Hippocampal formation (tissue), 2 donors: ENCODE measurements at regions not wholly inside any gene's neighbourhood (a gene's known extent, or its start where the extent isn't known, plus 50 kb on each side); places are given as distances from the start of the nearest gene placed in this dataset.
A peak's percentile ranks its signal among the peaks of the same experiment; 100 is the strongest.

Source experiments
- DNase-seq, 2 donors: peaks; one replicate each; lab custom pipeline; 2025; lab: John Stamatoyannopoulos, UW

DNA sequence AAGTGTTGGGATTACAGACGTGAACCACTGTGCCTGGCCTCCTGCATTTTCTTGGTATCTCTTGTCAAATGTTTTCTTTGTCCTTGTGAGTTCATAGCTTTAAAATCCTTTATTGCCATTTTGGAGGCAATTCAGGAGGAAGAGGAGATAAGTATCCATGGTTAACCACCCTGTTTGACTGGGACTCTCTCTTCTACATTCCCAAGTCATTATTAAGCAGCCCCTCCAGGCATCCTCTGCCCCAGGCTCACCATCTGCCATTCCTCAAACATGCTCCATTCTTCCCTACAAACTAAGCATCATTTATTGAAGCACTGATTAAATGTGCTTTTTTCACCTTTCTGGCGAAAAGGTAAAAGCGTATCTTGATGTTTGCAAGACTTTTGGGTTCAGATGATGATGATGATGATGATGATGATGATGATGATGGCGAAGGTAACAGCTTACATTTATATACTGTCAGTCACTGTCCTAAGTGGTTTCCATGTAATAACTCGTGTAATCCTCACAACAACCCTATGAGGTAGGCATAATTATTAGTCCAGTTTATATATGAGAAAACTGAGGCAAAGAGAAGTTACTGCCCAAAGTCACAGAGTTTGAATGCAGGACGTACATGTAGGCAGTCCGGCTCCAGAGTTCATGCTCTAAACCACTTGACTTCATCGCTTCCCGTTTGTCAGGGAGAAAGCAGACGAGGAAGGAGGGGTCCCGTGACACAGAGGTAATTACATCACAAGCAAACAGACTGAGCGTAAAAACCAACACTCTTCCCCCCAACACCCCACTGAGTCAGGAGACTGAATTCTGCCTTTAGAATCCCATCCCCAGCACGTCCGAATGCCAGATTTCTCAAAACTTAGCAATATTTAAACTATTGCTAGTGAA lies 69.7 kb upstream of the ACKR3 start:
- DNase-seq = no peak

DNA sequence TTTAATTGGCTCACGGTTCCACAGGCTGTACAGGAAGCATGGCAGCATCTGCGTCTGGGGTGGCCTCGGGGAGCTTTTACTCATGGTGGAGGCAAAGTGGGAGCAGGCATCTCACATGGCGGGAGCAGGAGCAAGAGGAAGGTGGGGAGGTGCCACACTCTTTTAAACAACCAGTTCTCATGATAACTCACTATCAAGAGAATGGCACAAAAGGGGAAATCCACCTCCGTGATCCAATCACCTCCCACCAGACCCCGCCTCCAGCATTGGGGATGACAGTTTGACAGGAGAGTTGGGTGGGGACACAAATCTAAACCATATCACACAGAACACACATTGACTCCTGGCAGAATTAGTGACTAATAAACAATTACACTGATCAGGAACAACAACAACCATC lies 68.6 kb upstream of the ACKR3 start:
- DNase-seq = no peak

DNA sequence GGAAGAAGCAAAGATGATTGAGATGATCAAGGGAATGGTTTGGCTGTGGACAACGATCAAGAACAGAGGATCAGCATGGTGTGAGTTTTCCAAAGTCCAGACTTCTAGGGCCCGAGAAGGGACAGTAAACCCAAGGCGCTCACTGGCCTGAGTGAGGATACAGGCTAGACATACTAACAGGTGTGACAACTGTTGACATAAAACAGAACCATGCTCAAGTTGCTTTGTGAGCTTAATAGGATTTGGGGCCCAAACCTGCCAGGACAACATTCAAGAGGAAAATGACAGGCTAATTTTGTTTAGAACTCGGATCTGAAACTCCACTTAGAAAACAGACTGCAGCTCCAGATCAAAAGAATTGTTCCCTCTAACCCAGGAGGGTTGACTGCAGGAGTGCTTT lies 68.1 kb upstream of the ACKR3 start:
- no peak for DNase-seq

DNA sequence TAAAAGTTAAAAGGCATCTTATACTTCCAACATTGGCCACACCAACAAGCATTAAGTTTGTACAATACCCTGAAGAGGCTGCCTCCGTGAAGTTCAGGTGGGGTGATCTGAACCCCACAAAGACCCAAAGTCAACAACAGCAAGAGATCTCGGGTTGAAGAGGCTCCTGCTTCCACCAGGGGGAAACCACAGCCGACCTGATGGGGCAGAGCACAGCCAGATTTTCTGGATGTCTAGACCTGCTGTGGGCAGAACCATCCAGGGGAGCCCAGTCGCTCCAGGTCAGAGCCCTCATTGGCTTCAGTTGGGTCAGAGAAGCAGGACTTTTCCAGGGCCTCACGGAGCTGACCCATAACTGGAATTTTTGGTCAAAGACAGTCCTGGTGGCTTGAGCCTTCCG lies 66.5 kb upstream of the ACKR3 start:
- DNase-seq = no peak

DNA sequence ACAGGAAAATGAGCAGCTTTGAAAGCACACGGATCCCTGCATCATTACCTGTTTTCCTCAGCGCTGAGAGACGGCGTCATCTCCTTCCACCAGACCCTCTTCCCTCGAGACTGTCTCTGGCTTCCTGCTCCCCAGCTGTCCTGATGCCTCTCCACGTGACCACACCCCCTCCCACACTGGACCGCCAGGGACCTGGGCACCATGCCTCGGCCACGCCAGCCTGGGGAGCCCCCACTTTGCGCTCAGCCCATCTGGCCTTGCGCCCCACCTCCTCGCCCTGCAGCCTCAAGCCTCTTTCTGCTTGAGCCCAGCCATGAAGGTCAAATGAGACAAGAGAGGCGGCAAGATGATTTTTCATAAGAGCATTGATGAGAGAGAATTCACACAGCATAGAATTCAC lies 66.0 kb upstream of the ACKR3 start:
- no peak for DNase-seq

DNA sequence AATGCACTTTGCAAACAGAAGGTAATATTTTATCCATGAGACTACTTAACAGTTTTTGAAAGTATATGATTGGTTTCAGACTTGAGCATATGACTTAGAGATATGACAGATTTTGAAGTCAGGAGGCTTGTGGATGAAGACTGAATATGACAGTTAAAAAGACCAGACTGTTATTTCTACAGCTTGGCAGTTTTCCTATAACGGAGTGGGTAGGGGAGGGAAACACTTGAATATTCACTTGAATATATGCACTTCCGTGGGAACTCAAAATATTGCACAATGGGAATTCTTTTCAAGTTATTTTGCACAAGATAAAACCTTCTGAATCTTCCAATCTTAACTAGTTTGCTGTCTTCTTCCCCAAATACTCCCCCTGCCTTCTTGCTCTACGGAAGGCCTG lies 64.6 kb upstream of the ACKR3 start:
- DNase-seq = no peak

DNA sequence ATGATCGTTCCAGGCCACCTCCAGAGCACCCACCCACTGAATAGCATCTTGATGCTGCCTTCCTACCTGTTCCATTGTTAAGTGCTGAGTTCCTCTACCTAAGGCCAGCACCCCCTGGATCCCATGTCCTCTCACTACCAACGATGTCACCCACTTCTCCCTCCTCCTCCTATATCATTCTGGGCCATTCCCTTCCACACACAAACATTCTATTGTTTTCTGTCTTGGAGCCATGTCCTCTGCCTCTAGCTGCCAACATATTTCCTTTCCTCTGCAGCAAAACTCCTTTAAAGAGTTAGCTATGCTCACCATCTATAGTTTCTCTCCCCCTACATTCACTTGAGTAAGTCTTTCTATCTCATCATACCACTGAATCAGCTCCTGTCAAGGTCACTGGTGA lies 64.0 kb upstream of the ACKR3 start:
- no peak for DNase-seq

DNA sequence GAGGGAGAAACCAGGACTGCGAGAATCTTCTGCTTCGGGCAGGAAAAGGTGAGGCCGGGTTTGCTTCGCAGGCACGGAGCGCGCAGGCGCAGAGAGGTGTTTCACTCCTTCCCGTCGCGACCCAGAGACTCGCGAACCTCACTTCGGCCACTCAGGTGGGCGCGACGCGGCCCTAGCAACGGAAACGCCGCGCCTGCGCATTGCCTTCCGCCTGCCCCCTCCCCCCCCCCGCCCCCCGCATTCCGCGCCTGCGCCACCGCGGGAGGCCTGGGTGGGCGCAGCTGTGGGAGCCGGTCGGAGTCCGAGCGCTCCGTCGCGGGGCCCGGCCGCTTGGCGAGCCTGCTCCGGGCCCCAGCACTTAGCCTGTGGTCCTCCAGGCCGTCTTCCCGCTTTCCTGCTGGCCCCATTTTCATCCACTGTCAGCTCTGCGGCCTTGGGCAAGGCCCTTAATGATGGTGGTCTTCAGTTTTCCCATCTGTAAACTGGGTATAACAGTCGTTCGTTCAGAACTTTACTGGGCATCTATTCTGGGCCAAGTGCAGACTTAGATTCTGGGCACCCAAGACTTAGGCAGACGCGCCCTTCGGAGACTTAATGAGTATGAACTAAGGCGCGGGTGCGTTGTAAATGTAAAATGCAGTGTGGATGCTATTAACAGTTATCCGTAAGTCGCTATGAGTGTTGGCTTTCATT lies 62.1 kb upstream of the ACKR3 start:
- no peak for DNase-seq

DNA sequence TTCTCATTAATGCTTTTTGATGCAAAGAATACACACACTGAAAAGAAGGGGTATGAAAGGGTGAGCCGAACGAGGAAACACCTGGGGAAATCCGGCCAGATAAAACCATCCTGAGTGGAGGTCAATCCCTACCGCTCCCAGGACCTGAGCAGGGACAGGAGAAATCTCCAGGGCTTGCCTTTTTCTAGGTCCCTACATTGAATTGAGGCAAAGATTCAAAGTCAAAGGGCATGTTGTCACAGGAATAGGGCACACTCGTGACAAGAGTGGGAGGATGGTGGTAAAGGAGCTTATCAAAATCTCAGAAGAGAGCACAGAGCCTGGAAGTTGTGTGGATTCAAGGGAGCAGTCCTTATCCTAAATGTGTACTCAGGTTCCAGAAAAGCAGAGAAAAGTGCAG lies 61.2 kb upstream of the ACKR3 start:
- DNase-seq = no peak

DNA sequence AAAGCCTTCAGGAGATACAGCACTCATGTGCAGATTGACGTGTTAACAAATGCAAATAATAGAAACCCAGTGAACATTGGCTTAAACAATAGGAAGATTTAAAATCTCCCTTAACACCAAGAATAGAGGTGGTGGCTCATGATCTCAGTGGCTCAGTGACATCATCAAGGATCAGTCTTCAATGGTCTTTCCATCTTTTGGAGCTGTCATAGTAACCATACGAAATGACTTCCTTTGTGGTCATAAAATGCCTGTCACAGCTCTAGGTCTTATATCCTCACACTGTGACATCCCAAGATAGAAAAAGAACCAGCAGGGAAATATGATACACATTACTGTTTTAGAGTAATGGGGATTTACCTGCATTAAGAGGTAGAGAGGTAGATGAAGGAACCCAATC lies 59.6 kb upstream of the ACKR3 start:
- no peak for DNase-seq

DNA sequence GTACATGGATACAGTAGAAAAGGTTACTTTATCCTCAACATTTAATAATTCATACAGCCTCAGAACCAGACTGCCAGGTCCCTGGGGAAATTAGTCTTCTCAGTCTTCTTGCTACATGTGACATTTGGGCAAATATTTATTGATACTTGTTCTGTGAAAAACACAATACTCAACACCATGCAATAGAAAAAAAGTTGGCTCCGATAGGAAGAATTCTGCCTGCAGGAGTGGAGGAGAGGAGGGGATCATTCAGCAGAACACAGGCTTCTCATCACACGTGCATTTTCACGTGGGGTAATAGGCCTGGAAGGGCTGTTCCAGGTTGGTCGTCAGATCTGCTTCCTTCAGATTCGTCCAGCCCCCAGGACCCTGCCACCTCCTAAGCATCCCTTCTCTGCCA lies 58.4 kb upstream of the ACKR3 start:
- no peak for DNase-seq

DNA sequence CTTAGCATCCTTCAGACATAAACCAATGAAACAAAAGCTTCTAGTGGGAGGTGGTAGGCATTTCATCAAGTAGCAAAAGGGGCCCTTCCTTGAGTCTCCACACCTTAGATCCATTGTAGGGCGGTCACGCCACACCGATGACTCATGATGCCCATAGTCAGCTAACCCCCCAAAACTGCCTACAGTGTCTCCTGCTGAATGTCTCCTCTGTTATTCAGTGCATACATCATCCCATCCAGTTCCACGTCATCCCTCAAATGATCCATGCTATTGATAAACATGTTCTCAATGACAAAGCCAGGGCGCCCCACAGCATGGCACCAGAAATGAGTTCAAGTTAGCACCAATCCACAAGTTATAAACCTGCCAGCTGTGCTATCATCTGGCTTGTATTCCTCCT lies 57.4 kb upstream of the ACKR3 start:
- no peak for DNase-seq

DNA sequence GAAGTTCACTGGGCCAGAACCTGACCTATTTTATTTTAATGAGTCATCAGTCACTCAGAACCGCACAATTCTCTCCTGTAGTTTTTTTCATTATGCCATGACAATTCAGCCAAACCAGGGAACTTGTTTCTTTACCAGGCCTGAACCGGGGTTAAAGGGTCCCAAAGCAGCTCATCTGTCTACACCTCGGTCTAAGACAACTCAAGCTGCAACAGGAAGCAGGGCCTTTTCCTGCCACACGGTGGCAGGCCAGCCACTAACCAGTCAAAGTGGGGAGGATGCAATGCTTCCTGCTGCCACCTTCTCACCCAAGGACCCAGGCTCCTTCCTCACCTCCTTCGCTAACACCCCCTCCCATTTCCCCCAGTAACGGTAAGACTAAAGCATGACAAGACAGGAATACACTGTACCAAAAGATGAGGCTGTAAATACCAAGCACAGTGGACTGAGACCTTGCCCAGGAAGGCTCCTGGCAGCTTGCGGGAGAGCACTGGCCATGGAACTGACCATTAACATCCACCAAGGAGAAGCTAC lies 56.7 kb upstream of the ACKR3 start:
- peak in 1 of 2 donors; percentile 20 for DNase-seq

DNA sequence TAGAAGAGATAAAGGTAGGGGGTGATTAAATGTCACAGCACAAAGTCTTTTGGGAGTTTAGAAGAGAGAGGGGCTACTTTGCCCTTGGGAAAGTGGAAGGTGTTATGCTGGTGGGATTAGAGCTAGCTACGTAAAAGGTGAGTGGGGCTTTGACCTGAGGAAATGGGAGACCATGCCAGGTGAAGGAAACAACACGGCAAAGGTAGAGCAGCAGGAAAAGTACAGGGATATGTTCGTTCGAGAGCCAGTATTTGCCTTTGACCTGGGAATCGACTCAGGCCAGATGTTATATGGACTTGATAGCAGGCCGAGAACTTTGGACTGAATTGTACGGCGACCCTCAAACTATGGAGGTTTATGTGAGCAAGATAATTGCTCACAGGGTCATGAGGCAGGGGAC lies 55.7 kb upstream of the ACKR3 start:
- no peak for DNase-seq

DNA sequence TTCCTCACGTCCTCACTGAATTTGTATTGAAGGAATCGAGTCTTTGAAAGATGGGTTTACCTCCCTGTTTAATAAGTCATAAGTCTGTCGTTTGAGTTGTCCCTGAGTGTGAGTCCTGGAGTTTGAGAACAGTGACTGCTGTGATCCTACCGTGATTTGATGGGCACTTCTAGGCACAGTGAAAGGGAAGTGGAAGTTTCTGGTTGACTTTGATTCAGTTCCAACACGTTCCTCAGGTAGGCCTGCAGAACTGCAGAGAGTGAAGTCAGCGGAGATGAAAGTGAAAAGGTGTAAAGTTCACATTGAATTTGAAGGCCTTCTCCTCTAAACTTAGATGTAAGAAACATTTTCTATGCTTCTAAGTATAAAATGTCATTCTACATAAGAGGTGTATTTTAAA lies 52.9 kb upstream of the ACKR3 start:
- DNase-seq = no peak

DNA sequence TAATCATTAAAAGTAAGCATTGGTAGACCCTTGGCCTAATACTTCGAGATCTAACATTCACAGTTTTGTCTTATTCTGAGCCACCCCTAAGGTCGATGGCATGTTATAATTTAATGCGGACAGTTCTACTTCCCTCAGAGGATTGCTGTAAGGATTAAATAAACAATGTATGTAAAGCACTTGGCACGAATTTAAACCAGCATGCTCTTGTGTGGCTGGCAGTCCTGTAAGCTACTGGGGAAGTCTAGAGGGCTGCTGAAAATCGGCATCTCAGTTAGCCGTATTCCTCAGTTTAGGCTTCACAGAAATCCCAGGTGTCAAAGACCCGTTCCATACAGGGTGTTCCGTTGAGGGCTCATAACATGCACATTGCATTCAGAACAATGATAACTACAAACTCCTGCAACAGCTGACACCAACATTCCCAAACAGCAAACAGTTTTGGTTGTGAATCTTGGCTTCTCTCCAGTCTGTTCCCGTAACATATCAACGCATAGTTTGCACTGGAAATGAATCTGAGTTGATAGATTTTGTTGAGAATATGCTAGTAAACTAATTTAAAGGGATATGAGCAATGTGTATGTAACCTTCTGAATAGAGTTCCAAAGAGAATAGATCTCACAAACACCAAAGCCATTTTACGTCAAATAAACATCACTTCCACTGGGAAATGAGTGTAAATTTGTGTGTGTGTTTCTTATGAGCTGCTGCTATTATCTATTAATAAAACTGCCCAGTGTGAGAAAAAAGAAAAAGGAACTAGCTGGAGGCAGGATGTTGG lies 52.2 kb upstream of the ACKR3 start:
- DNase-seq = no peak
